ENCODE measurements at regions not wholly inside any gene's neighbourhood (a gene's known extent, or its start where the extent isn't known, plus 50 kb on each side); places are given as distances from the start of the nearest gene placed in this dataset.

DNA sequence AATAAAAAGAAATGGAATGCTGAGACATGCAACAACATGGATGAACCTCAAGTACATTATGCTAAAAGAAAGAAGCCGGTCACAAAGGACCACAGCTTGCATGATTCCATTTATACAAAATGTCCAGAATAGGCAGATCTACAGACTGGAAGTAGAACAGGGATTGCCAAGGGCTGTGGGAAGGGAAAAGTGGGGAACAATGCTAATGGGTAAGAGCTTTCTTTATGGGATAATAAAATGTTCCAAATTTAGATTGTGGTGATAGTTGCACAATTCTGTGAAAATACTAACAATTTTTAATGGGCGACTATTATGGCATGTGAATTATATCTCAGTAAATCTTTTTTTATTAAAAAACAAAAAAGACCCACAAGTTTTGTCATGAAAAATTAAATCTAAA is 106.2 kb downstream of the TMCO5A start:
- Mint-ChIP-seq H3K27me3 (peaks cover 11% of the 10 kb centered on the region), H3K27ac (no peak overlapping the region), H3K9me3 (ENCODE audit: insufficient read depth) (no peaks in the 10 kb centered on the region), H3K4me3 (no peak overlapping the region), H3K4me1 (no peaks in the 10 kb centered on the region)
- Histone ChIP-seq H3K4me1 (ENCODE audit: control insufficient read depth in 2 of 2, insufficient read depth in 2 of 2, low read length in 2 of 2) (no peaks in the 10 kb centered on the region), H3K27me3 (replicated peaks in 1 of 4; ENCODE audit: control extremely low read depth in 1 of 4, control insufficient read depth in 3 of 4, insufficient read depth in 4 of 4, low read length in 3 of 4) (peaks cover 0 to 3% (median 2%) of the 10 kb centered on the region in 4 experiments), H3K27ac (ENCODE audit: low read length in 2 of 2) (no peak overlapping the region), H3K4me2 (replicated peaks; ENCODE audit: low read depth, low read length, poor library complexity, severe bottlenecking) (no peak overlapping the region), H3K36me3 (replicated peaks in 1 of 2; ENCODE audit: control extremely low read depth in 1 of 2, control insufficient read depth in 1 of 2, extremely low read depth in 1 of 2, insufficient read depth in 2 of 2, low read length in 1 of 2) (no peaks in the 10 kb centered on the region), H3K79me2 (ENCODE audit: control insufficient read depth, insufficient read depth, low read length) (no peaks in the 10 kb centered on the region), H4K20me1 (ENCODE audit: control insufficient read depth, insufficient read depth, low read length, poor library complexity, severe bottlenecking) (no peaks in the 10 kb centered on the region), H3K9me3 (ENCODE audit: control extremely low read depth in 1 of 3, control insufficient read depth in 2 of 3, insufficient read depth in 1 of 3, low read length in 2 of 3) (no peaks in the 10 kb centered on the region), H3K4me3 (ENCODE audit: control extremely low read depth in 1 of 5, extremely low read depth in 1 of 5, insufficient read depth in 1 of 5, low read depth in 2 of 5, low read length in 4 of 5) (no peak overlapping the region), H2AFZ (ENCODE audit: insufficient read depth, low read depth, low read length, poor library complexity, severe bottlenecking) (no peak overlapping the region), H3K9ac (ENCODE audit: low read length) (no peak overlapping the region)
- no CpG with 5 or more reads among the region's 2 CpGs for WGBS (ENCODE audit: insufficient coverage)
- intact Hi-C loops (cut with micrococcal nuclease) = no loop called here
- ChIA-PET POLR2A (no interaction called here), CTCF (interaction anchor here (1.3 kb wide), 1 partner anchor 346 kb away, joined by 3 read pairs; no protein-coding TSS in a partner anchor)
- no peak for ATAC-seq (ENCODE audit: low read depth)
- TF ChIP-seq EZH2 (IDR thresholded peaks at IDR 0.05; ENCODE audit: borderline replicate concordance, insufficient read depth, low read depth, low read length, poor library complexity, severe bottlenecking) = no peak
- no peak for TF ChIP-seq CTCF (IDR thresholded peaks at IDR 0.05)
- DNase-seq = no peak

DNA sequence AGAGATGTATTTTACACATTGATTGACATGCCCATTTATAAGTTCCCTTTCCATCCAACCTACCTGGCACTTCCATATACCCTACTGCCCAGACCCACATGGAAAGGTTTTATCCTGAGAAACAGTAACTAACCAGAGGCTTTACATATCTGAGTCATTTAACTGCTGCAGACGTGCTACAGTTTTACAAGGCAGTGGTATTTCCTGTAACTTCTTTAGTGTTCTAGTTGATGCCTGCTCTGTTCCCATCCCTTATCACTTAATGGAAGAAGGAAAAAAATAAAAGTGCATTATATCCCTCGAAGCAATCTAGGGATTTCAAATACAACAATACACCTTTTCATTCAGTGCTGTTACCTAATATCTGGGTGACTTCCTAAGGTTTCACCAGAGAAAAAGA is 107.1 kb downstream of the TMCO5A start:
- H3K9me3 ChIP-seq (ENCODE audit: control extremely low read depth in 1 of 3, control insufficient read depth in 2 of 3, insufficient read depth in 1 of 3, low read length in 2 of 3) = no peaks in the 10 kb centered on the region
- ATAC-seq (ENCODE audit: low read depth) = no peak
- H3K4me3 Mint-ChIP-seq = no peak overlapping the region

More for the DNA sequence above, 107.1 kb downstream of the TMCO5A start:
- no peak overlapping the region for H3K27ac ChIP-seq (ENCODE audit: low read length in 2 of 2)
- H3K79me2 ChIP-seq (ENCODE audit: control insufficient read depth, insufficient read depth, low read length) = no peaks in the 10 kb centered on the region
- no peak overlapping the region for H2AFZ ChIP-seq (ENCODE audit: insufficient read depth, low read depth, low read length, poor library complexity, severe bottlenecking)
- CTCF ChIA-PET = interaction anchor here (1.3 kb wide), 1 partner anchor 345 kb away, joined by 3 read pairs; no protein-coding TSS in a partner anchor
- H3K4me1 ChIP-seq (ENCODE audit: control insufficient read depth in 2 of 2, insufficient read depth in 2 of 2, low read length in 2 of 2) = no peaks in the 10 kb centered on the region
- Mint-ChIP-seq H3K9me3 (ENCODE audit: insufficient read depth) (no peaks in the 10 kb centered on the region), H3K27me3 (peaks cover 6% of the 10 kb centered on the region), H3K27ac (no peak overlapping the region), H3K4me1 (no peaks in the 10 kb centered on the region)
- no peak for TF ChIP-seq EZH2 (IDR thresholded peaks at IDR 0.05; ENCODE audit: borderline replicate concordance, insufficient read depth, low read depth, low read length, poor library complexity, severe bottlenecking)
- no peak for TF ChIP-seq CTCF (IDR thresholded peaks at IDR 0.05)
- no peak overlapping the region for H3K4me2 ChIP-seq (replicated peaks; ENCODE audit: low read depth, low read length, poor library complexity, severe bottlenecking)
- POLR2A ChIA-PET = no interaction called here
- intact Hi-C loops (cut with micrococcal nuclease) = no loop called here
- no peaks in the 10 kb centered on the region for H3K36me3 ChIP-seq (replicated peaks in 1 of 2; ENCODE audit: control extremely low read depth in 1 of 2, control insufficient read depth in 1 of 2, extremely low read depth in 1 of 2, insufficient read depth in 2 of 2, low read length in 1 of 2)
- H3K9ac ChIP-seq (ENCODE audit: low read length) = no peak overlapping the region
- no peak for DNase-seq
- WGBS (ENCODE audit: insufficient coverage) = no CpG with 5 or more reads among the region's 2 CpGs
- no peak overlapping the region for H3K4me3 ChIP-seq (ENCODE audit: control extremely low read depth in 1 of 5, extremely low read depth in 1 of 5, insufficient read depth in 1 of 5, low read depth in 2 of 5, low read length in 4 of 5)
- H3K27me3 ChIP-seq (replicated peaks in 1 of 4; ENCODE audit: control extremely low read depth in 1 of 4, control insufficient read depth in 3 of 4, insufficient read depth in 4 of 4, low read length in 3 of 4) = peaks cover 0 to 2% (median under 1%) of the 10 kb centered on the region in 4 experiments
- H4K20me1 ChIP-seq (ENCODE audit: control insufficient read depth, insufficient read depth, low read length, poor library complexity, severe bottlenecking) = no peaks in the 10 kb centered on the region
